ENCODE measurements at regions not wholly inside any gene's neighbourhood (a gene's known extent, or its start where the extent isn't known, plus 50 kb on each side); places are given as distances from the start of the nearest gene placed in this dataset.

DNA sequence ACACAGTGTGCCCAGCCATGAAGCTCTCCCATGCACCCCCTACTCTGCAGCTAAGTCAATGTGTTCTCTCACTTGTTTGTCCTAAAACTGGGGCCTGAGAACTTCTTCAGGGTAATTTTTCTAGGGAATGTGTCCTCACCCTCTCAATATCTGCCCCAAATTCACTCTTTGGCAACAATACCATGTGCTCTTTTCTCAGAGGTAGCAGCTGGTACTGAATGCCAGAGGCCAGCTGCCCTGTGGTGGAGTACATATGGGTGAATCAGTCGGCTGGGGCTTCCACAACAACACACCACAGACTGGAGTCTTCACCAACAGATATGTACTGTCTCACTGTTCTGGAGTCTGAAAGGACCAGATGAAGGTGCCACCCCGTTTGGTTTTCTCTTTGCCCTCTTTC is 97.7 kb upstream of the TOP3B start:
- TF ChIP-seq, protein P1, sequence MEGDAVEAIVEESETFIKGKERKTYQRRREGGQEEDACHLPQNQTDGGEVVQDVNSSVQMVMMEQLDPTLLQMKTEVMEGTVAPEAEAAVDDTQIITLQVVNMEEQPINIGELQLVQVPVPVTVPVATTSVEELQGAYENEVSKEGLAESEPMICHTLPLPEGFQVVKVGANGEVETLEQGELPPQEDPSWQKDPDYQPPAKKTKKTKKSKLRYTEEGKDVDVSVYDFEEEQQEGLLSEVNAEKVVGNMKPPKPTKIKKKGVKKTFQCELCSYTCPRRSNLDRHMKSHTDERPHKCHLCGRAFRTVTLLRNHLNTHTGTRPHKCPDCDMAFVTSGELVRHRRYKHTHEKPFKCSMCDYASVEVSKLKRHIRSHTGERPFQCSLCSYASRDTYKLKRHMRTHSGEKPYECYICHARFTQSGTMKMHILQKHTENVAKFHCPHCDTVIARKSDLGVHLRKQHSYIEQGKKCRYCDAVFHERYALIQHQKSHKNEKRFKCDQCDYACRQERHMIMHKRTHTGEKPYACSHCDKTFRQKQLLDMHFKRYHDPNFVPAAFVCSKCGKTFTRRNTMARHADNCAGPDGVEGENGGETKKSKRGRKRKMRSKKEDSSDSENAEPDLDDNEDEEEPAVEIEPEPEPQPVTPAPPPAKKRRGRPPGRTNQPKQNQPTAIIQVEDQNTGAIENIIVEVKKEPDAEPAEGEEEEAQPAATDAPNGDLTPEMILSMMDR (IDR thresholded peaks at IDR 0.05; ENCODE audit: low read depth, low read length) = no peak
- TF ChIP-seq EZH2phosphoT487 (IDR thresholded peaks at IDR 0.05; ENCODE audit: low read depth) = no peak
